ENCODE measurements at regions not wholly inside any gene's neighbourhood (a gene's known extent, or its start where the extent isn't known, plus 50 kb on each side); places are given as distances from the start of the nearest gene placed in this dataset.

DNA sequence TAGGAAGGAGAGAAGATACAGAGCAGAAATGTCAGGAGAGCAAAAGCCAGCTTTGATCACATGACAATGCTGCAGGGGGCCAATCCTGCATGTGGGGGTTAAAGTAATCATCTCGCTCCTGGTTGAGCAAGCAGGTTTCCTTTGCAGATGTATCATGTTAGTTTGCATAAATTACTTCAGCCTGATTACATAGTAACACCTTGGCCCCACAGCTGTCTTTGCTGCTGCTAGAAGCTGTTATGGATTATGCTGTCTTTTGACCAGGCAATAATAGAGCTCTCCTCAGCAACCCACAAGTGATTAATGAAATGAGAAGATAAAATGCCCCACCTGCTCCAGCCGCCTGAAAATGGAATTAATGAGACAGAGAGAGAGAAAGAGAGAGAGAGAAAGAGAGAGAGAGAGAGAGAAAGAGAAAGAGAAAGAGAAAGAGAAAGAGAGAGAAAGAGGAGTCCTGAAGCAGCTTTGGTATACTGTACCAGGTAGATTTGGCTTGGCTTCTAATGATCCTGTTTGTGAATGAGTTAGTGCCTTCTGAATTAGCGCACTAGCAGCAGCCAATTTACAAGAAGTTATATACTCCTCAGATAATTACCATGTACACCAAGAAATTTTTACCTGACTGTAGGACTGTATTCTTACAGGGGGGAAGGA is 174.3 kb upstream of the RORB start:
- no peak for TF ChIP-seq EZH2phosphoT487 (conservative IDR thresholded peaks at IDR 0.05; ENCODE audit: low read length)
- TF ChIP-seq, protein P1, sequence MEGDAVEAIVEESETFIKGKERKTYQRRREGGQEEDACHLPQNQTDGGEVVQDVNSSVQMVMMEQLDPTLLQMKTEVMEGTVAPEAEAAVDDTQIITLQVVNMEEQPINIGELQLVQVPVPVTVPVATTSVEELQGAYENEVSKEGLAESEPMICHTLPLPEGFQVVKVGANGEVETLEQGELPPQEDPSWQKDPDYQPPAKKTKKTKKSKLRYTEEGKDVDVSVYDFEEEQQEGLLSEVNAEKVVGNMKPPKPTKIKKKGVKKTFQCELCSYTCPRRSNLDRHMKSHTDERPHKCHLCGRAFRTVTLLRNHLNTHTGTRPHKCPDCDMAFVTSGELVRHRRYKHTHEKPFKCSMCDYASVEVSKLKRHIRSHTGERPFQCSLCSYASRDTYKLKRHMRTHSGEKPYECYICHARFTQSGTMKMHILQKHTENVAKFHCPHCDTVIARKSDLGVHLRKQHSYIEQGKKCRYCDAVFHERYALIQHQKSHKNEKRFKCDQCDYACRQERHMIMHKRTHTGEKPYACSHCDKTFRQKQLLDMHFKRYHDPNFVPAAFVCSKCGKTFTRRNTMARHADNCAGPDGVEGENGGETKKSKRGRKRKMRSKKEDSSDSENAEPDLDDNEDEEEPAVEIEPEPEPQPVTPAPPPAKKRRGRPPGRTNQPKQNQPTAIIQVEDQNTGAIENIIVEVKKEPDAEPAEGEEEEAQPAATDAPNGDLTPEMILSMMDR (IDR thresholded peaks at IDR 0.05; ENCODE audit: insufficient read depth, low read length, poor library complexity, severe bottlenecking), result no peak
- no peak overlapping the region for H3K4me2 ChIP-seq (ENCODE audit: low read depth, low read length, poor library complexity, severe bottlenecking)
- no peak overlapping the region for H2AFZ ChIP-seq (ENCODE audit: low read depth, low read length, severe bottlenecking)
- H3K9me2 ChIP-seq (replicated peaks; ENCODE audit: insufficient read depth, low read length), result no peaks in the 10 kb centered on the region
- H3K36me3 ChIP-seq (ENCODE audit: low read length), result no peaks in the 10 kb centered on the region
- H3K4me3 ChIP-seq (ENCODE audit: insufficient read depth, low read length, poor library complexity, severe bottlenecking), result no peak overlapping the region
- no peaks in the 10 kb centered on the region for H3K9me3 ChIP-seq (ENCODE audit: insufficient read depth, low read length)
- no peaks in the 10 kb centered on the region for H4K20me1 ChIP-seq (ENCODE audit: low read depth, low read length)
- no peak overlapping the region for H3K27ac ChIP-seq (ENCODE audit: low read depth, low read length)
- H3K9ac ChIP-seq (ENCODE audit: low read length), result no peak overlapping the region
- H3F3A ChIP-seq (ENCODE audit: insufficient read depth), result no peaks in the 10 kb centered on the region
- no peaks in the 10 kb centered on the region for H3K27me3 ChIP-seq (ENCODE audit: low read length)
- no peaks in the 10 kb centered on the region for H3K79me2 ChIP-seq (ENCODE audit: insufficient read depth, low read length)

DNA sequence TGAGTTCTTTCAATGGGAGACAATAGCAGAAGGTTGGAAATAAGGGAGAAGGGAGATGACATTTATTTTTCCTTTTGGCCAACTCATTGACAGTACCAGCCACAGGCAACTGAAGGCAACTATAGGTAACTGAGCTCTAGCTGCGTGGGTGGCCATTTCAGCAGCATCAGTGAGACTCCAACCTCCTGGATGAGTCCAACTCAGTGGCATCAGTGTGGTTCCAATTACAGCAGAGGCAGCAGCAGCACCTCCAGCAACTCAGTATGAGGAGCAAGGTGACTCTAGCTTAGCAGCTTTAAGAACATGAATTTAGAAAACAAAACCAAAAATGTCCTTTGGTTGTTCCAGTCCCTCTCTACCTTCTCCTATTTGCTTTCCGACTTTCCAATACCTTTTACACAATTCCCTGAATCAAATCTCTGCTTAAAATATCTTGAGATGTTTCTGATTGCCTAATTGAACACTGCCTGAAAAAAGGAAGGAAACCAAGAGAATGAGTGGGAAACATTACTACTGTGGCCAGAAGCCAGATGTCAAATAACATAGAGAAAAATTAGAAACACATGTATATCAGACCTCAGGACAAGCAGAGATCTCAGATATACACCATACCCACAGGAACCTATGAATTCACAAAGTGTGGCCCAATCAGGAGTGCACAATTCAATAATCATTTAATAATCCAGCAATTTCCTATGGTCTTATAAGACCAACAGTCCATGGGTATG is 166.5 kb upstream of the RORB start:
- no peaks in the 10 kb centered on the region for H3K9me2 ChIP-seq (replicated peaks; ENCODE audit: insufficient read depth, low read length)
- no peaks in the 10 kb centered on the region for H3K79me2 ChIP-seq (ENCODE audit: insufficient read depth, low read length)
- H3K9me3 ChIP-seq (ENCODE audit: insufficient read depth, low read length), result no peaks in the 10 kb centered on the region
- no peaks in the 10 kb centered on the region for H3K27me3 ChIP-seq (ENCODE audit: low read length)
- no peak overlapping the region for H3K9ac ChIP-seq (ENCODE audit: low read length)
- H3K27ac ChIP-seq (ENCODE audit: low read depth, low read length), result no peak overlapping the region
- no peaks in the 10 kb centered on the region for H3K36me3 ChIP-seq (ENCODE audit: low read length)
- no peak overlapping the region for H3K4me2 ChIP-seq (ENCODE audit: low read depth, low read length, poor library complexity, severe bottlenecking)
- TF ChIP-seq, protein P1 (IDR thresholded peaks at IDR 0.05; ENCODE audit: insufficient read depth, low read length, poor library complexity, severe bottlenecking), result no peak
- TF ChIP-seq EZH2phosphoT487 (conservative IDR thresholded peaks at IDR 0.05; ENCODE audit: low read length), result no peak
- no peak overlapping the region for H2AFZ ChIP-seq (ENCODE audit: low read depth, low read length, severe bottlenecking)
- H3F3A ChIP-seq (ENCODE audit: insufficient read depth), result no peaks in the 10 kb centered on the region
- H4K20me1 ChIP-seq (ENCODE audit: low read depth, low read length), result no peaks in the 10 kb centered on the region
- no peak overlapping the region for H3K4me3 ChIP-seq (ENCODE audit: insufficient read depth, low read length, poor library complexity, severe bottlenecking)

DNA sequence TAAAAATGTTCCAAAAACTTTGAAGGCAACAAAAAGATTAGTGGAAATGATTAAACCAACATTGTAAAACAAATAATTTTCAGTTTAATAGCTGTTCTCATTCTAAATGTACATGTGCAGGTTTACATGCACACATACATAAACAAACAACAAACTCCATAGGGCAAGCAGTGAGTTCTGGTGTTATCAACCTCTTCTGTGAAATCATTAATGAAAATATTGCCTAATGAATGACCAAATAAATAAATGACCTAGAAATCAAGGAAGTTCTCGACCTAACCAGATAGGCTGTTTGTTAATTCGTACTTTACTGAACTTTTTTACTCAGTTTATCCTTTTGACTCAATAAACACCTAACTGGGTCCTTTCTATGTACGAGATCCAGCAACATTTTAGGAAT is 165.5 kb upstream of the RORB start:
- Histone ChIP-seq H3K9me3 (ENCODE audit: insufficient read depth, low read length) (no peaks in the 10 kb centered on the region), H4K20me1 (ENCODE audit: low read depth, low read length) (no peaks in the 10 kb centered on the region), H3F3A (ENCODE audit: insufficient read depth) (no peaks in the 10 kb centered on the region), H3K4me2 (ENCODE audit: low read depth, low read length, poor library complexity, severe bottlenecking) (no peak overlapping the region), H3K9ac (ENCODE audit: low read length) (no peak overlapping the region), H3K4me3 (ENCODE audit: insufficient read depth, low read length, poor library complexity, severe bottlenecking) (no peak overlapping the region), H2AFZ (ENCODE audit: low read depth, low read length, severe bottlenecking) (no peak overlapping the region), H3K79me2 (ENCODE audit: insufficient read depth, low read length) (no peaks in the 10 kb centered on the region), H3K9me2 (replicated peaks; ENCODE audit: insufficient read depth, low read length) (no peaks in the 10 kb centered on the region), H3K27ac (ENCODE audit: low read depth, low read length) (no peak overlapping the region), H3K36me3 (ENCODE audit: low read length) (no peaks in the 10 kb centered on the region), H3K27me3 (ENCODE audit: low read length) (no peaks in the 10 kb centered on the region)
- TF ChIP-seq, protein P1 (IDR thresholded peaks at IDR 0.05; ENCODE audit: insufficient read depth, low read length, poor library complexity, severe bottlenecking), result no peak
- no peak for TF ChIP-seq EZH2phosphoT487 (conservative IDR thresholded peaks at IDR 0.05; ENCODE audit: low read length)

Data from SU-DHL-6 (cell line).